Neural progenitor cell (in vitro differentiated cells): ENCODE measurements at regions not wholly inside any gene's neighbourhood (a gene's known extent, or its start where the extent isn't known, plus 50 kb on each side); places are given as distances from the start of the nearest gene placed in this dataset.

ENCODE experiments used
- DNase-seq: peaks from one replicate; pipeline ENCODE4 v3.0.0-alpha.2; 2016; ENCODE audit warnings: low spot score
- H2AFZ ChIP-seq: fragments of 200-600 bp; sonication (generic); replicated peaks from 2 replicates; pipeline ENCODE4 v1.6.1; 2016; ENCODE audit warnings: antibody characterized with exemption
- H3F3A ChIP-seq: fragments of 200-600 bp; sonication (generic); 2 replicates; pipeline ENCODE4 v1.6.1; 2016; ENCODE audit warnings: antibody characterized with exemption, low read depth
- H3K27ac ChIP-seq: fragments of 200-600 bp; sonication (generic); 2 replicates; pipeline ENCODE4 v1.5.1; 2016; ENCODE audit warnings: mild to moderate bottlenecking
- H3K27me3 ChIP-seq: fragments of 200-600 bp; sonication (generic); 2 replicates; pipeline ENCODE4 v1.6.1; 2016; ENCODE audit warnings: mild to moderate bottlenecking, moderate library complexity
- H3K36me3 ChIP-seq: fragments of 200-600 bp; sonication (generic); 2 replicates; pipeline ENCODE4 v1.5.1; 2016
- H3K4me1 ChIP-seq: fragments of 200-600 bp; sonication (generic); 2 replicates; pipeline ENCODE4 v1.6.1; 2016; ENCODE audit warnings: mixed run types
- H3K4me2 ChIP-seq: fragments of 200-600 bp; sonication (generic); 2 replicates; pipeline ENCODE4 v1.6.1; 2016
- H3K4me3 ChIP-seq: fragments of 200-600 bp; sonication (generic); 2 replicates; pipeline ENCODE4 v1.5.1; 2016
- H3K79me2 ChIP-seq: fragments of 200-600 bp; sonication (generic); 2 replicates; pipeline ENCODE4 v1.6.1; 2016; ENCODE audit warnings: low read depth
- H3K9ac ChIP-seq: fragments of 200-600 bp; sonication (generic); 2 replicates; pipeline ENCODE4 v1.6.1; 2016
- H3K9me3 ChIP-seq: fragments of 200-600 bp; sonication (generic); 2 replicates; pipeline ENCODE4 v1.5.1; 2016; ENCODE audit warnings: low read depth
- H4K20me1 ChIP-seq: fragments of 200-600 bp; sonication (generic); 2 replicates; pipeline ENCODE4 v1.6.1; 2016; ENCODE audit warnings: low read depth
- H3K27ac Mint-ChIP-seq: 3 replicates; pipeline ENCODE4 v1.8.0; 2021; ENCODE audit warnings: mixed read lengths
- H3K27me3 Mint-ChIP-seq: 2 replicates; pipeline ENCODE4 v1.8.0; 2022; ENCODE audit warnings: low read depth, mild to moderate bottlenecking, inconsistent platforms, moderate library complexity, mixed read lengths; ENCODE audit not compliant: insufficient read depth
- H3K36me3 Mint-ChIP-seq: 3 replicates; pipeline ENCODE4 v1.8.0; 2021; ENCODE audit warnings: mixed read lengths
- H3K4me1 Mint-ChIP-seq: 3 replicates; pipeline ENCODE4 v1.8.0; 2021; ENCODE audit warnings: mixed read lengths
- H3K4me3 Mint-ChIP-seq: 3 replicates; pipeline ENCODE4 v1.8.0; 2021; ENCODE audit warnings: mild to moderate bottlenecking, moderate library complexity, mixed read lengths
- H3K9me3 Mint-ChIP-seq: 3 replicates; pipeline ENCODE4 v1.8.0; 2020; ENCODE audit warnings: mixed read lengths
- EZH2 ChIP-seq: fragments of 200-600 bp; sonication (generic); IDR thresholded peaks from 2 replicates; pipeline ENCODE4 v1.6.1; 2017; ENCODE audit warnings: antibody characterized with exemption, mild to moderate bottlenecking, moderate library complexity
- EZH2phosphoT487 ChIP-seq: fragments of 200-600 bp; sonication (generic); IDR thresholded peaks from 2 replicates; pipeline ENCODE4 v1.6.1; 2017; ENCODE audit warnings: antibody characterized with exemption
- TF ChIP-seq, protein P1 (sequence below): fragments of 200-600 bp; sonication (generic); IDR thresholded peaks from 2 replicates; pipeline ENCODE4 v1.5.1; 2017; ENCODE audit warnings: antibody characterized with exemption, mild to moderate bottlenecking

DNA sequence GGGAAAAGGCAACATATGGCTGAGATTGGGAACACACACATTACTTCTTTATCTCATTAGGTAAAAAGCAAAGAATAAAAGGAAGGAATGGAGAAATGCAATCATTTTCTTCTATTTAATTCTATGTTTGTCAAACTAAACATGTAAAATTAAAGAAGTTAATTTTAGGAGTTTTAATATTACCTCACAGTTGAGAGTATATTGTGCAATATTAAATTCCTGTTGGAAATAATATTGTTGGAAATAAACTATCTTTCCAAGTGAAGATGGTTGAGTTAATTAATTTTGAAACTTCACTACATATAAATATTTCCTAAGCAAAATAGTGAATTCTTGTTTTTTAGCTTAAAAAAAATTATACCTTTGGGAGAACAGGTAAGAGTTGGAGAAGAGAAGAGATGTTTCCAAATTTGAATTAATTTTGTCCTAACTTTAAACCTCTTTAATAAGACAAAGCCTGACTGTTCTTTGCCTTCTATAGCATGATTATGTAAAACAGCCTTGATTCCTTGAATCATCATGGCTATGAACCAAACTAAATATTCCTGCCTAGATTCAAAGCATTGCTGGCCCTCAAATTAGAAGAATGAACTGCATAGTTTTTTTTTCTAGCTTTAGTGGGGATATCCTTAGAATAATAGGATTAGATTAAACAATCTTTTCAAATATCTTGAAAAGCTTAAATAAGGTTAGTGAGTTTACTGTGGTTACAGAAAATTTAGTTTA, 1349.1 kb upstream of the ADGRB3 start:
- TF ChIP-seq, protein P1, sequence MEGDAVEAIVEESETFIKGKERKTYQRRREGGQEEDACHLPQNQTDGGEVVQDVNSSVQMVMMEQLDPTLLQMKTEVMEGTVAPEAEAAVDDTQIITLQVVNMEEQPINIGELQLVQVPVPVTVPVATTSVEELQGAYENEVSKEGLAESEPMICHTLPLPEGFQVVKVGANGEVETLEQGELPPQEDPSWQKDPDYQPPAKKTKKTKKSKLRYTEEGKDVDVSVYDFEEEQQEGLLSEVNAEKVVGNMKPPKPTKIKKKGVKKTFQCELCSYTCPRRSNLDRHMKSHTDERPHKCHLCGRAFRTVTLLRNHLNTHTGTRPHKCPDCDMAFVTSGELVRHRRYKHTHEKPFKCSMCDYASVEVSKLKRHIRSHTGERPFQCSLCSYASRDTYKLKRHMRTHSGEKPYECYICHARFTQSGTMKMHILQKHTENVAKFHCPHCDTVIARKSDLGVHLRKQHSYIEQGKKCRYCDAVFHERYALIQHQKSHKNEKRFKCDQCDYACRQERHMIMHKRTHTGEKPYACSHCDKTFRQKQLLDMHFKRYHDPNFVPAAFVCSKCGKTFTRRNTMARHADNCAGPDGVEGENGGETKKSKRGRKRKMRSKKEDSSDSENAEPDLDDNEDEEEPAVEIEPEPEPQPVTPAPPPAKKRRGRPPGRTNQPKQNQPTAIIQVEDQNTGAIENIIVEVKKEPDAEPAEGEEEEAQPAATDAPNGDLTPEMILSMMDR: no peak
- no peak for TF ChIP-seq EZH2
- TF ChIP-seq EZH2phosphoT487: no peak
- H3K36me3 ChIP-seq: no peaks in the 10 kb centered on the region
- H3K4me1 ChIP-seq: no peaks in the 10 kb centered on the region
- no peak overlapping the region for H3K9ac ChIP-seq
- no peaks in the 10 kb centered on the region for H4K20me1 ChIP-seq
- no peak overlapping the region for H3K27ac ChIP-seq
- no peaks in the 10 kb centered on the region for H3K79me2 ChIP-seq
- Mint-ChIP-seq H3K27me3 (no peaks in the 10 kb centered on the region), H3K4me1 (no peaks in the 10 kb centered on the region), H3K36me3 (no peaks in the 10 kb centered on the region), H3K4me3 (no peak overlapping the region), H3K9me3 (peaks cover 5% of the 10 kb centered on the region), H3K27ac (no peak overlapping the region)
- DNase-seq: no peak
- no peaks in the 10 kb centered on the region for H3K9me3 ChIP-seq
- H3K4me3 ChIP-seq: no peak overlapping the region
- no peak overlapping the region for H2AFZ ChIP-seq
- no peaks in the 10 kb centered on the region for H3F3A ChIP-seq
- no peak overlapping the region for H3K4me2 ChIP-seq
- no peaks in the 10 kb centered on the region for H3K27me3 ChIP-seq

DNA sequence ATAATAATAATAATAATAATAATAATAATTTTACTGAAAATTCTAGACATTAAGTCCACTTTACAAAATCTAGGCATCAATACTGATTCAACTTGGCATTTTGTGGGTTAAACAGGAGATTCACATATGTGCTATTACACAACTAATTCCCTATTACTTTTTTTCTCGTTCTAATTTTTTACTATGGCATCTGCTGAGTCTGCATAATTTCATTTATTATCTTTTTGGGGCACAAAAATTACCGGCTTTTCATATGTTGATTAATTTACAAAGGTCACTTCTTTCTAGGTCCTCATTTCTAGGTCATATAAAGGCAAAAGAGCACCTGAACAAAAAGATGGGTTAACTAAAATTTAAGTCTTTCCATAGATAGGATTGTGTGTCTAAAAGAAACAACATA, 1357.8 kb upstream of the ADGRB3 start:
- no peaks in the 10 kb centered on the region for H3K9me3 Mint-ChIP-seq
- H3K4me3 Mint-ChIP-seq: no peak overlapping the region
- H3K36me3 ChIP-seq: no peaks in the 10 kb centered on the region
- no peak overlapping the region for H3K4me2 ChIP-seq
- no peak overlapping the region for H2AFZ ChIP-seq
- no peaks in the 10 kb centered on the region for H3K27me3 ChIP-seq
- no peak overlapping the region for H3K4me3 ChIP-seq
- TF ChIP-seq EZH2 (no peak), EZH2phosphoT487 (no peak)
- TF ChIP-seq, protein P1: no peak
- no peaks in the 10 kb centered on the region for H4K20me1 ChIP-seq
- H3K9me3 ChIP-seq: no peaks in the 10 kb centered on the region
- no peaks in the 10 kb centered on the region for H3K36me3 Mint-ChIP-seq
- H3F3A ChIP-seq: no peaks in the 10 kb centered on the region
- DNase-seq: no peak
- no peak overlapping the region for H3K27ac ChIP-seq
- no peak overlapping the region for H3K27ac Mint-ChIP-seq
- H3K4me1 ChIP-seq: no peaks in the 10 kb centered on the region
- H3K9ac ChIP-seq: no peak overlapping the region
- H3K79me2 ChIP-seq: no peaks in the 10 kb centered on the region
- no peaks in the 10 kb centered on the region for H3K4me1 Mint-ChIP-seq
- H3K27me3 Mint-ChIP-seq: no peaks in the 10 kb centered on the region

DNA sequence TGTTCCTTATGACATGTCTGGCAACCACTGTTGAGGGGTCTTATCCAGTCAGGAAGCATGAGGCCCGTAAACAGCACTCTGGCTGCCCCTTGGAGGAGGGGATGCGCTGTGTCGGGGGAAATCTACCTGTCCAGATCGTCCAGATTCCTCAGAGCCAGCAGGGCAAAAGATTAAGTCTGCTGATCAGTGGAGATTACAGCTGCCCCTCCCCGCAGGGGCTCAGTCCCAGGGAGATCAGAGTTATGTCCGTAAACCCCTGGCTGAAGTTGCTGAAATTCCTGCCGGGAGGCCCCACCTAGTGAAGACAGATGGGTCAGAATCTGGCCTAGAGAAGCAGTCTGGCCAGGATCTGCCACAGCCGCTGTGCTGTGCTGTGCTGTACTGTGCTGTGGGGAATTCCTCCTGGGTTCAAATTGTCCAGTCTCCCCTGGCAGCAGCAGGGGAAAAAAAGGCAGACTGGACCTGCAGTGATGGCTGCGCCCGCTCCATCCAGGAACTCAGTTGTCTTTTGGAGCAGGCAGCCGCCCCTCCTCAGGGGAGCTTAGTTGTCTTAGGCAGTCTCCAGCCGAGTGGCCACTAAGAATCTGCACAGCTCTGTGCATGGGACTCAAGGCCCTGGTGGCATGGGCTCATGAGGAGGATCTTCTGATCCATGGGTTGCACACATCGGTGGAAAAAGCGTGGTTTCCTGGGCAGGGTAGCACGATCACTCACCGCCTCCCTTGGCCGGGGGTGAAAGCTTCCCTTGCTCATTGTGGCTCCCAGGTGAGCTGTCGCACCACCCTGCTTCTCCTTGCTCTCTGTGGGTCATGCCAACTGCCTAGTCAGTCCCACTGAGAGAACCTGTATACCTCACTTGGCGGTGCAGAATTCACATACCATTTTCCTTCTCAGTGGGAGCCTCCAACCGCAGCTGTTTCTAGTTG, 1368.8 kb upstream of the ADGRB3 start:
- H3F3A ChIP-seq: no peaks in the 10 kb centered on the region
- Mint-ChIP-seq H3K36me3 (no peaks in the 10 kb centered on the region), H3K4me3 (no peak overlapping the region), H3K9me3 (no peaks in the 10 kb centered on the region), H3K27me3 (peaks cover 2% of the 10 kb centered on the region), H3K27ac (no peak overlapping the region), H3K4me1 (peaks cover 4% of the 10 kb centered on the region)
- TF ChIP-seq EZH2phosphoT487 (no peak), EZH2 (no peak)
- TF ChIP-seq, protein P1: no peak
- peak; percentile 33 for DNase-seq
- no peaks in the 10 kb centered on the region for H3K36me3 ChIP-seq
- H3K27ac ChIP-seq: no peak overlapping the region
- H3K27me3 ChIP-seq: no peaks in the 10 kb centered on the region
- no peak overlapping the region for H2AFZ ChIP-seq
- no peaks in the 10 kb centered on the region for H4K20me1 ChIP-seq
- peaks cover 5% of the 10 kb centered on the region for H3K4me1 ChIP-seq
- no peak overlapping the region for H3K9ac ChIP-seq
- no peaks in the 10 kb centered on the region for H3K79me2 ChIP-seq
- H3K4me2 ChIP-seq: no peak overlapping the region
- no peaks in the 10 kb centered on the region for H3K9me3 ChIP-seq
- no peak overlapping the region for H3K4me3 ChIP-seq
